BLaER1 treated with 17β-estradiol and CSF1 and Interleukin-3, amounts not matched to agents 10 nM and 100 nM (cell line): ENCODE measurements at regions not wholly inside any gene's neighbourhood (a gene's known extent, or its start where the extent isn't known, plus 50 kb on each side); places are given as distances from the start of the nearest gene placed in this dataset.

Experiments used
- H3K27ac ChIP-seq, 11 experiments: shearing (Covaris generic); formaldehyde crosslinking; 2 replicates each; pipeline ENCODE4 v1.8.1; 2022
- H3K27me3 ChIP-seq, 11 experiments: shearing (Covaris generic); formaldehyde crosslinking; 2 replicates each; pipeline ENCODE4 v1.8.1; 2022
- H3K36me3 ChIP-seq, 11 experiments: shearing (Covaris generic); formaldehyde crosslinking; 2 replicates each; pipeline ENCODE4 v1.8.1; 2022
- H3K4me1 ChIP-seq, 10 experiments: shearing (Covaris generic); formaldehyde crosslinking; 2 replicates each; pipeline ENCODE4 v1.8.1; 2022
- H3K4me2 ChIP-seq, 11 experiments: shearing (Covaris generic); formaldehyde crosslinking; 2 replicates each; pipeline ENCODE4 v1.8.1; 2022
- H3K4me3 ChIP-seq, 10 experiments: shearing (Covaris generic); formaldehyde crosslinking; 2 replicates each; pipeline ENCODE4 v1.8.1; 2022
- H3K9ac ChIP-seq, 11 experiments: shearing (Covaris generic); formaldehyde crosslinking; 2 replicates each; pipeline ENCODE4 v1.8.1; 2022
- H3K9me3 ChIP-seq, 11 experiments: shearing (Covaris generic); formaldehyde crosslinking; replicated peaks in 1 of 11; 2 replicates each; pipeline ENCODE4 v1.8.1; 2022
- H4K20me1 ChIP-seq, 11 experiments: shearing (Covaris generic); formaldehyde crosslinking; 2 replicates each; pipeline ENCODE4 v1.8.1; 2022
- Cebpa-rat ChIP-seq, 11 experiments: shearing (Covaris generic); IDR thresholded peaks; 2 replicates each; pipeline ENCODE4 v1.8.1; 2022

DNA sequence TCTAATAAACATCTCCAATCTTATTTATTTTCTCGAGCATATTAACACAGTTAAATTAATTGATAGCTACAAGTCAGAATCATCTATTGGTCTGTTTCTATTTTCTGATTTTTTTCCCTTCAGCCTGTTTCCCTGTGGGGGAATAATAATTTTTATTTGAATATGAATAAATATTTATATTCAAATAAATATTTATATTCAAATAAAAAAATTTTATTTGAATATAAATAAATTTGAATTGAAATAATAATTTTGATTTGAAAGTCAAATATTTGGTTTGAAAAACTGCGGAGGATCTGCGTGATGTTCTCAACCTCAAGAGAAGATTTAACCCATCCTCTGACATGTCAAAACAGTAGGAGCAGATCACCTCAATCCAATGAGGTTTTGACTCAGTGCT lies 380.1 kb upstream of the MEIS2 start:
- H3K27ac ChIP-seq = no peak overlapping the region
- no peaks in the 10 kb centered on the region for H3K4me1 ChIP-seq
- TF ChIP-seq Cebpa-rat (IDR thresholded peaks at IDR 0.05) = no peak
- H3K36me3 ChIP-seq = no peaks in the 10 kb centered on the region
- no peak overlapping the region for H3K9ac ChIP-seq
- no peak overlapping the region for H3K4me3 ChIP-seq
- no peak overlapping the region for H3K4me2 ChIP-seq
- H4K20me1 ChIP-seq = no peaks in the 10 kb centered on the region
- no peaks in the 10 kb centered on the region for H3K27me3 ChIP-seq
- peaks cover 0 to 13% (median 7%) of the 10 kb centered on the region in 11 experiments; a peak in 8 of 22 replicates for H3K9me3 ChIP-seq

DNA sequence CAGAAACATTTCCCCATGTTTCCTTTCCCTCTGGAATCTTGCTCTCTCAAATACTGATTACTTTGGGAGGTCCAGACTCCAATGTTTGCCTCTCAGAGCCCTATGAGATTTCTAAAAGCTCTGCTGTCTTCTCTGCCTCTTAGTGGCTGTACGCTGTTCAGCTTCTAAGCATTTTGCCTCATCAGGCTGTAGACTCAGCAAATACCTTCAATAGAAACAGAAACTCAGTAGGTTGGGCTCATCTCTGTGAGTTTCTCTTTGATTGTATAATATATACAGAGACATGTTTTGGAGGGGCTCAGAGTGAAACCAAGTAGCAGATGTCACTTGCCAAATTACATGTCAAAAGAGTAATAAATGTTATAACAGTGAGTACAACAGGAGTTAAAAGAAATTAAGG lies 380.8 kb upstream of the MEIS2 start:
- Histone ChIP-seq H4K20me1 (no peaks in the 10 kb centered on the region), H3K36me3 (no peaks in the 10 kb centered on the region), H3K4me1 (no peaks in the 10 kb centered on the region), H3K4me3 (no peak overlapping the region), H3K9ac (no peak overlapping the region), H3K9me3 (peaks cover 0 to 13% (median 7%) of the 10 kb centered on the region in 11 experiments; a peak in 8 of 22 replicates), H3K27ac (no peak overlapping the region), H3K27me3 (no peaks in the 10 kb centered on the region), H3K4me2 (no peak overlapping the region)
- no peak for TF ChIP-seq Cebpa-rat (IDR thresholded peaks at IDR 0.05)

DNA sequence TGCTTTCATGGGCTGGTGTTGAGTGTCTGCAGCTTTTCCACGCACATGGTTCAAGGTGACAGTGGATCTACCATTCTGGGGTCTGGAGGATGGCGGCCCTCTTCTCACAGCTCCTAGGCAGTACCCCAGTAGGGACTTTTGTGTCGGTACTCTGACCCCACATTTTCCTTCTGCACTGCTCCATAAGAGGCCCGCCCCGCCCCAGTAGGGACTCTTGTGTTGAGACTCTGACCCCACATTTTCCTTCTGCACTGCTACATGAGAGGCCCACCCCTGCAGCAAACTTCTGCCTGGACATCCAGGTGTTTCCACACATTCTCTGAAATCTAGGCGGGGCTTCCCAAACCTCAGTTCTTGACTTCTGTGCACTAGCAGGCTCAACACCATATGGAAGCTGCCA lies 383.4 kb upstream of the MEIS2 start:
- no peak overlapping the region for H3K9ac ChIP-seq
- no peaks in the 10 kb centered on the region for H4K20me1 ChIP-seq
- no peaks in the 10 kb centered on the region for H3K4me1 ChIP-seq
- no peak overlapping the region for H3K4me3 ChIP-seq
- no peak for TF ChIP-seq Cebpa-rat (IDR thresholded peaks at IDR 0.05)
- H3K36me3 ChIP-seq = no peaks in the 10 kb centered on the region
- no peaks in the 10 kb centered on the region for H3K27me3 ChIP-seq
- H3K27ac ChIP-seq = no peak overlapping the region
- H3K4me2 ChIP-seq = no peak overlapping the region
- H3K9me3 ChIP-seq = peaks cover 0 to 13% (median 7%) of the 10 kb centered on the region in 11 experiments; a peak in 8 of 22 replicates

DNA sequence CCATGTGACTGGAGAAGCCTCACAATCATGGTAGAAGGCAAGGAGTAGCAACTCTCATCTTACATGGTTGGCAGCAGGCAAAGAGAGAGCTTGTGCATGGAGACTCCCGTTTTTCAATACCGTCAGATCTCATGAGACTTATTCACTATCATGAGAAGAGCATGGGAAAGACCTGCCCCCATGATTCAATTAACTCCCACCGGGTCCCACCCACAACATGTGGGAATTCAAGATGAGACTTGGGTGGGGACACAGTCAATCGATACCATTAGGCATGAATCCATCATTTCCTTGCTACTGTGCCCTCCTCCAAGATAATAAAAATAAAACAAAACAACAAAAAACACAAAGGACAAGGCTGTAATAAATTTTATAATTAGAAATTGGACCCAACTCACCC lies 384.7 kb upstream of the MEIS2 start:
- no peak overlapping the region for H3K4me2 ChIP-seq
- no peaks in the 10 kb centered on the region for H4K20me1 ChIP-seq
- H3K4me3 ChIP-seq = no peak overlapping the region
- H3K9ac ChIP-seq = no peak overlapping the region
- no peak for TF ChIP-seq Cebpa-rat (IDR thresholded peaks at IDR 0.05)
- no peak overlapping the region for H3K27ac ChIP-seq
- no peaks in the 10 kb centered on the region for H3K27me3 ChIP-seq
- H3K4me1 ChIP-seq = no peaks in the 10 kb centered on the region
- no peaks in the 10 kb centered on the region for H3K36me3 ChIP-seq
- H3K9me3 ChIP-seq = peaks cover 0 to 13% (median 7%) of the 10 kb centered on the region in 11 experiments; a peak in 8 of 22 replicates

DNA sequence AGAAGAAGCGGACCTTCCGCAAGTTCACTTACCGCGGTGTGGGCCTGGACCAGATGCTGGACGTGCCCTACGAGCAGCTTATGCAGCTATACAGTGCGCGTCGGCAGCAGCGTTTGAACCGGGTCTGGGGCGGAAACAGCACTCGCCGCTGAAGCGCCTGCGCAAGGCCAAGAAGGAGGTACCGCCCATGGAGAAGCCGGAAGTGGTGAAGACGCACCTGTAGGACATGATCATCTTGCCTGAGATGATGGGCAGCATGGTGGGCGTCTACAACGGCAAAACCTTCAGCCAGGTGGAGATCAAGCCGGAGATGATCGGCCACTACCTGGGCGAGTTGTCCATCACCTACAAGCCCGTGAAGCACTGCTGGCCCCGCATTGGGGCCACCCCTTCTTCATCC lies 390.4 kb upstream of the MEIS2 start:
- H3K9me3 ChIP-seq = 0 out of 22 replicates have a peak, but pooled peaks cover 0 to 4% (median 0%) of the 10 kb centered on the region in 11 experiments
- H3K36me3 ChIP-seq = no peaks in the 10 kb centered on the region
- no peaks in the 10 kb centered on the region for H3K27me3 ChIP-seq
- H3K27ac ChIP-seq = no peak overlapping the region
- no peak overlapping the region for H3K4me2 ChIP-seq
- no peak overlapping the region for H3K4me3 ChIP-seq
- H3K9ac ChIP-seq = no peak overlapping the region
- no peaks in the 10 kb centered on the region for H4K20me1 ChIP-seq
- TF ChIP-seq Cebpa-rat (IDR thresholded peaks at IDR 0.05) = no peak
- H3K4me1 ChIP-seq = no peaks in the 10 kb centered on the region

DNA sequence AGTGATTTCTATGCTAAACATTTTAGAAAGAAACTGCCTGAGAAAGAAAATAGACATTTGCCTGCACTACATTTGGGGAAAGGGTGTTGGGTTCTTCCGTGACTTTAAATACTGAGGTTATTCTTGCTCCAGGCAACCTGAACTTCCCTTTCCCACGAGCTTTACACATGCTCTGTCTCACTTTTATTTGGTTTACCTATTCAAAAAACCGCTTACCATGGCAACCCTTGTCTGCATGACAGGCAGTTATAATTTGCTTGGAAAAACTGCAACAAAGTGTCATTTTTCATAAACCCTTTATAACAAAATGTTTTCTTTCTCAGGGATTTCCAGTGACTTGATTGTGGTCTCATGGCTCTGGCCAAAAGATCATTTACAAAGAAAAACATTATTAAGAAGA lies 416.3 kb upstream of the MEIS2 start:
- H3K4me1 ChIP-seq = no peaks in the 10 kb centered on the region
- no peak overlapping the region for H3K4me3 ChIP-seq
- no peaks in the 10 kb centered on the region for H3K36me3 ChIP-seq
- TF ChIP-seq Cebpa-rat (IDR thresholded peaks at IDR 0.05) = no peak
- H4K20me1 ChIP-seq = no peaks in the 10 kb centered on the region
- H3K27me3 ChIP-seq = no peaks in the 10 kb centered on the region
- H3K9ac ChIP-seq = no peak overlapping the region
- H3K4me2 ChIP-seq = no peak overlapping the region
- no peaks in the 10 kb centered on the region for H3K9me3 ChIP-seq
- H3K27ac ChIP-seq = no peak overlapping the region

DNA sequence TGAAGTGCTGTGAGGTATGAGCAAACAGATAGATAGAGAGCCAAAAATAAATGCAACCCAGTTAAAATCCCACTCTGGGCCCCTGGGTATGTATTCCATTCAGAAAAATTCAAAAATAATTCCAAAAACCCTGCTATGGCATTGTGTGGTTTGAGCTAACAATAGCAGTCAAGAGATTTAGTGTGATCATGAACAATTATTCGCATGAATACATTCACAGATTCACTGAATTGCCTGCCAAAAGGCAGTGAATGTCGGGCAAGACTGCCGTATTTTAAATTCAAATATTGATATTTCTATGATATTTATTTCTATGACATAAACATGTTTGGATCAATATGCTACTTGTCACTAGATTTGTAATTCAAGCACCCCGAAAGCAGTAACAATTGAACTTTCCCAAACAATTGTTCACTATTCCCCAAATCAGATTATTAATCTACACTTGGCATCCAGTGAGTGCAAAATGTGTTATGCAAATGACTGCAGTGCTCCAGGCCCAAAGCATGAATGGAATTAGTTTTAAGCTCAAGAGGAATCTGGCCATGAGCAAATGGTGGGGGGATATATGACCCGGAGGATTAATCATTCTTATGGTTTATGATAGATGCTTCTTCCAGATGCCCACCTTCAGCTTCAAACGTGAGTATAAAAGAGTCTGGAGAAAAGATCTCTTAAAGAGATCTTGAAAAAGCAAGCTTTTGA lies 417.0 kb upstream of the MEIS2 start:
- no peaks in the 10 kb centered on the region for H3K4me1 ChIP-seq
- TF ChIP-seq Cebpa-rat (IDR thresholded peaks at IDR 0.05) = no peak
- H3K9ac ChIP-seq = no peak overlapping the region
- no peaks in the 10 kb centered on the region for H3K36me3 ChIP-seq
- H3K27me3 ChIP-seq = no peaks in the 10 kb centered on the region
- H3K4me3 ChIP-seq = no peak overlapping the region
- H4K20me1 ChIP-seq = no peaks in the 10 kb centered on the region
- 0 out of 22 replicates have a peak, but pooled peaks cover 0 to 5% (median 0%) of the 10 kb centered on the region in 11 experiments for H3K9me3 ChIP-seq
- H3K4me2 ChIP-seq = no peak overlapping the region
- H3K27ac ChIP-seq = no peak overlapping the region

DNA sequence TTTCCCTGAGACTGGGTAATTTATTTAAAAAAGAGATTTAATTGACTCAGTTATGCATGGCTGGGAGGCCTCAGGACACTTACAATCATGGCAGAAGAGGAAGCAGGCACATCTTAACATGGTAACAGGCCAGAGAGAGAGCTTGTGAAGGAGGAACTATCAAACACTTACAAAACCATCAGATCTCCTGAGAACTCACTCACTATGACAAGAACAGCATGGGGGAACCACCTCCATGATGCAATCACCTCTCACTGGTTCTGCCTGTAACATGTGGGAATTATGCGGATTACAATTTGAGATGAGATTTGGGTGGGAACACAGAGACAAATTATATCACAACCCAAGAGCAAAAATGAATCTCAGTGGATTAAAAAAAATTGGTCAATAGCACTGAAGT lies 416.0 kb upstream of the TMCO5A start:
- Histone ChIP-seq H3K9me3 (peaks cover 0 to 15% (median 0%) of the 10 kb centered on the region in 11 experiments; a peak in 4 of 22 replicates), H3K36me3 (no peaks in the 10 kb centered on the region)
- no peak for TF ChIP-seq Cebpa-rat (IDR thresholded peaks at IDR 0.05)

DNA sequence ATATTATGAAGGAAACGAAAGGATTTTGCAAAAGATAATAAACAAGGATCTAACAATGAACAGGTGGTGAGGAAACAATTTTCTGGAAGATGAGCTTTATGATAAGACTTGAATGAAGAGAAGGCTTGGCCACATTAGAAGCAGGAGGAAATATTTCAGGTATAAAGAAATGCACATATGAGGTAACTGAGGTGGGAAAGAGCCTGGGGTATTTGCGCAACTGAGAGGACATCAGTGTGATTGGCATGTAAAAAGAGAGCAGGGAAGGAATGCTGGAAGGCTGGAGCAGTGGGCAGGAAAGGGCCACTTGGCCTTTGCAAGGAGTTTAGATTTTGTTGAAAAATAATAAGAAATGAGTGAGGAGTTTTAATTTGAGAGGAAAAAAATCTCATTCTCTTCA lies 414.4 kb upstream of the TMCO5A start:
- no peaks in the 10 kb centered on the region for H3K4me1 ChIP-seq
- H3K4me3 ChIP-seq = no peak overlapping the region
- H3K36me3 ChIP-seq = no peaks in the 10 kb centered on the region
- no peak overlapping the region for H3K27ac ChIP-seq
- H4K20me1 ChIP-seq = no peaks in the 10 kb centered on the region
- H3K9ac ChIP-seq = no peak overlapping the region
- H3K27me3 ChIP-seq = no peaks in the 10 kb centered on the region
- TF ChIP-seq Cebpa-rat (IDR thresholded peaks at IDR 0.05) = no peak
- H3K9me3 ChIP-seq = peaks cover 0 to 16% (median 0%) of the 10 kb centered on the region in 11 experiments; a peak in 4 of 22 replicates
- no peak overlapping the region for H3K4me2 ChIP-seq

More for the DNA sequence above, 416.0 kb upstream of the TMCO5A start:
- Histone ChIP-seq H3K9ac (no peak overlapping the region), H3K4me1 (no peaks in the 10 kb centered on the region), H3K27me3 (no peaks in the 10 kb centered on the region), H4K20me1 (no peaks in the 10 kb centered on the region), H3K4me2 (no peak overlapping the region), H3K4me3 (no peak overlapping the region), H3K27ac (no peak overlapping the region)

DNA sequence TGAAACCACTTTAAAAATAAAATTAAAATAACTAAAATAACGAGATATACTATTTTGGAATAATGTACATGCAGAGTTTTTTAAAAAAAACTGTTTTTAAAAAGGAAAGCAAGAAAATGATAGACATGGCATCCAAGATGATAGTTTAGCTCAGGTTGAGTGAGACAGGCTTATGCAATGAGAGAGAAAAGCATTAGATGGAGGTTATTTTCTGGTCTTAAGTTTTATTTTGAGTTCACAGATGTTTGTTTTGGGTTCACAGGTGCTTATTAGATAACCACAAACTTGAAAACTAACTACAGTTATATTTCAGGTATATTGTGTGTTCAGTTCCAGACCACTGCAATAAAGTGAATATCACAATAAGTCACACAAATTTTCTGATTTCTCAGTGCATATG lies 413.6 kb upstream of the TMCO5A start:
- H3K27me3 ChIP-seq = no peaks in the 10 kb centered on the region
- H3K9me3 ChIP-seq = peaks cover 0 to 16% (median 0%) of the 10 kb centered on the region in 11 experiments; a peak in 4 of 22 replicates
- H3K27ac ChIP-seq = no peak overlapping the region
- no peaks in the 10 kb centered on the region for H3K4me1 ChIP-seq
- H3K4me3 ChIP-seq = no peak overlapping the region
- H3K4me2 ChIP-seq = no peak overlapping the region
- no peaks in the 10 kb centered on the region for H3K36me3 ChIP-seq
- TF ChIP-seq Cebpa-rat (IDR thresholded peaks at IDR 0.05) = no peak
- H4K20me1 ChIP-seq = no peaks in the 10 kb centered on the region
- no peak overlapping the region for H3K9ac ChIP-seq
